ENCODE measurements at regions not wholly inside any gene's neighbourhood (a gene's known extent, or its start where the extent isn't known, plus 50 kb on each side); places are given as distances from the start of the nearest gene placed in this dataset.

DNA sequence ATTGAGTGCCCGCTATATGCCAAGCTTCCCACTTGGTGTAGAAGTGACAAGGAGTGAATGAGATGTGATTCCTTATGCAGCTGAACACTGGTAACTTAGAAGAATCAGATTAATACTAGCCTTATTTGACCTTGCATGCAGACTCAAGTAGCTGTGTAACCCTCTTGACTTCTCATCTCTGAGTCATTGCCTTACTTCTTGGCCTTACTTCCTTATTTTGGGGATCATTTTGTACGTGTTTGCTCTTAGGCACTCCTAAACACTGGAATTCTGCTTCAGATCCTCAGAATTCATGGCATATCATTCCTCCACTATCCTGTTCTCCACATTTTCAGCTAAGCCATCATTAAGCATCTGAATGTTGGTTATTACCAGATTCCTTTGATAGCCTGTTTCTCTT, 948.9 kb upstream of the ARRDC3 start:
- TF ChIP-seq POLR2A (IDR thresholded peaks at IDR 0.05; ENCODE audit: low read depth, low read length) = no peak
- TF ChIP-seq, protein P1, sequence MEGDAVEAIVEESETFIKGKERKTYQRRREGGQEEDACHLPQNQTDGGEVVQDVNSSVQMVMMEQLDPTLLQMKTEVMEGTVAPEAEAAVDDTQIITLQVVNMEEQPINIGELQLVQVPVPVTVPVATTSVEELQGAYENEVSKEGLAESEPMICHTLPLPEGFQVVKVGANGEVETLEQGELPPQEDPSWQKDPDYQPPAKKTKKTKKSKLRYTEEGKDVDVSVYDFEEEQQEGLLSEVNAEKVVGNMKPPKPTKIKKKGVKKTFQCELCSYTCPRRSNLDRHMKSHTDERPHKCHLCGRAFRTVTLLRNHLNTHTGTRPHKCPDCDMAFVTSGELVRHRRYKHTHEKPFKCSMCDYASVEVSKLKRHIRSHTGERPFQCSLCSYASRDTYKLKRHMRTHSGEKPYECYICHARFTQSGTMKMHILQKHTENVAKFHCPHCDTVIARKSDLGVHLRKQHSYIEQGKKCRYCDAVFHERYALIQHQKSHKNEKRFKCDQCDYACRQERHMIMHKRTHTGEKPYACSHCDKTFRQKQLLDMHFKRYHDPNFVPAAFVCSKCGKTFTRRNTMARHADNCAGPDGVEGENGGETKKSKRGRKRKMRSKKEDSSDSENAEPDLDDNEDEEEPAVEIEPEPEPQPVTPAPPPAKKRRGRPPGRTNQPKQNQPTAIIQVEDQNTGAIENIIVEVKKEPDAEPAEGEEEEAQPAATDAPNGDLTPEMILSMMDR (IDR thresholded peaks at IDR 0.05; ENCODE audit: extremely low read depth in 1 of 2, insufficient read depth in 1 of 2, low read depth in 1 of 2, low read length in 2 of 2) = no peak

Measured in endothelial cell of umbilical vein (primary cell).